H4 (cell line): ENCODE measurements at regions not wholly inside any gene's neighbourhood (a gene's known extent, or its start where the extent isn't known, plus 50 kb on each side); places are given as distances from the start of the nearest gene placed in this dataset.

Experiments used
- DNase-seq: peaks from one replicate; pipeline ENCODE4 v3.0.0-alpha.2; 2015; ENCODE audit warnings: low spot score

DNA sequence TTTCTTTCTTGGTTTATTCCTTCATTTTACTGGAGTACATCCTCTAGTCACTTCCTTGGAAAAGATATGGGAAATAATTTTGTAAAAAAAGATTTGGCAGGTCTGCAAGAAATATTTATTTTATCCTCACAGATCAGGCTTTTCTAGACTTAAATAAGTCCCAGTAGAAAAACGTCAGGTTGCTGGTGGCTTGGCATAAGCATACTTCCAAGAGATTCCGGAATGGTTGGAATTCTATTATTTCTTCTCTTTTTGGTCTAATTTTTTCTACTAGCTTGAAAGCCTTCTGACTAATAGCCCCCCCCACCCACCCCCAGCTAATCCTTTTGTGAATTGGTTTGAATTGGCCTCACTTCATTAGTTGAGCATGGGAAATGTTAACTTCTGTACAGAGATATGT is 147.6 kb downstream of the ZIC5 start:
- no peak for DNase-seq

DNA sequence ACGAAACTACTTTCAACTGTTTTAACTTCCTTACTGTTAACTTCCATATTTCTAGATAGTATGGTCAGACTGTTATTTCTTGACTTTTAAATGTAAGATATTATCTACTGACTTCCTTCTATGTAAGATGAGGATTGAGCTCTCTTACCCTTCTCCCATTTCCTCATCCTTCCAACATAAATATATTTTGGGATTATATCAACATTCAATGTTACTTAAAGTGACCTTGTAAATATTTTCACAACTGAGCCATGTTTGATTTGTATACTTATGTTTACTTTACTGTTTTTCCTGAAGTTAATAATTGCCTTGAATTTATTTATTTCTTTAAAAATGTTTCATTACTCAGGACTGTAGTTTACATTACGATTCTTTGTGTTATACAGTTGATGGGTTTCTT is 148.7 kb downstream of the ZIC5 start:
- DNase-seq: no peak

DNA sequence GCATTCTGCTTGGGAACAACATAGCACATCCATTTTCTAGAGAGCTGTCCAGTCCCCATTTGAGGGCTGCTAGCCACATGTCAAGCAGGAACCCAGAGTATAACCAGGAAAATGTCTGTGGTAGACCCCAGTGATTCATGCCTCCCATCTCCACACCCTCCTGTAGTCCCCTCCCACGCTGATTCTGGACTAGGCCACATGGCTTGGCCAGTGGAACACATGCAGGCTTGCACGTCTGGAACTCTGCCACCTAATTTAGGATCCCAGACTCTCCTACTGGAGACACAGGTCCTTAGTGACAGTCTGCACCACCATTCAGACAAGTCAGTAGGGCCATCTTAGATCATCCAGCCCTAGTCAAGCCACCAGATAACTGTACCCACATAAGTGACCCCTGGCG is 149.8 kb downstream of the ZIC5 start:
- DNase-seq: no peak

- DNase-seq: no peak
Measured at GRCh38 chr13:99819967-99820366, 151.6 kb downstream of the ZIC5 start.

DNA sequence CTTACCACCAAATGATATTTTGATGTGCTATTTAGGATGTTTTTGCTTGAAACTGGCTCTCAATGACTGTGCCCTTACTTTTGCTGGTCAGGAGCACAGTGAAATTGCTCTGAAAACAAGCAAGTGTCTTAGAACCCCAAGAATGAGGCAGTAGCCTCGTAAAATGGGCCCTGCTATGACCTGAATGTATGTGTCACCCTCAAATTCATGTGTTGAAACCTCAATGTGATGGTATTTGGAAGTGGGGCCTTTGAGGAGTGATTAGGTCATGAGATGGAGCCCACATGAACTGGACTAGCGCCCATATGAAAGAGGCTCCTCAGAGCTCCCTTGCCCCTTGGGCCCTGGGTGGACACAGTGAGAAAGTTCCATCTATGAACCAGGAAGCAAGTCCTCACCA is 155.2 kb downstream of the ZIC5 start:
- no peak for DNase-seq

- no peak for DNase-seq
Measured at GRCh38 chr13:99813336-99814095, 158.1 kb downstream of the ZIC5 start.

- peak; percentile 61 for DNase-seq
Measured at GRCh38 chr13:99812625-99813024, 158.9 kb downstream of the ZIC5 start.

DNA sequence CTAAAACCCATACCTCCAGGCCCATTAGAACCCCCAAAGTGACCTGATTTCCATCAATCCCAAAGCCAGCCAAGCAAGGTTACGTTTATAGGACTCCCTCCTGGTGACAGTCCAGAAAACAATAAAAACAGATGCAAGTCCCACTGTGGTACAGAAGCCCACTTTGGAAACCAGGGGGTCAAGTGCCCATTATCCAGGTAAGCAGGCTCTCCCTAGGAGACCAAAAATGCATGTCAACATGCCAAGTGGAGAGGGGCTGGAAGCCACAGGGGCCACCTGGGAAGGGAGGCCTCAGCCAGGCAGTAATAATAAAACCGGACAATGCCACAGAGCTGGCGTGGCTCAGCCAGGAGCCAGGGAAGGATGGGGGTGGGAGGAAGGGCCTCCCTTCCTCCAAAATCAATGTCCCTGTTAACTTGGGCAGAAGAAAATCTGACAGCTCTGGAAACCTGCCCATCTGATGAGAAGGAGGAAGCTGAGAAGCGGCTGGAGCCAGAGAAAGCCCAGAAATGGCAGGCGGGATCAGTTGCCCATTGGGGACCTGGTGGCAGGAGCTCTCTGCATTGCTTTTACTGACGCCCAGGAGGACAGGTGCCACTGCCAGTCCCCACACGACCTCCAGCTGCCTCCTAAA is 160.4 kb downstream of the ZIC5 start:
- DNase-seq: no peak

- DNase-seq: no peak
Measured at GRCh38 chr13:99809926-99810325, 161.6 kb downstream of the ZIC5 start.

DNA sequence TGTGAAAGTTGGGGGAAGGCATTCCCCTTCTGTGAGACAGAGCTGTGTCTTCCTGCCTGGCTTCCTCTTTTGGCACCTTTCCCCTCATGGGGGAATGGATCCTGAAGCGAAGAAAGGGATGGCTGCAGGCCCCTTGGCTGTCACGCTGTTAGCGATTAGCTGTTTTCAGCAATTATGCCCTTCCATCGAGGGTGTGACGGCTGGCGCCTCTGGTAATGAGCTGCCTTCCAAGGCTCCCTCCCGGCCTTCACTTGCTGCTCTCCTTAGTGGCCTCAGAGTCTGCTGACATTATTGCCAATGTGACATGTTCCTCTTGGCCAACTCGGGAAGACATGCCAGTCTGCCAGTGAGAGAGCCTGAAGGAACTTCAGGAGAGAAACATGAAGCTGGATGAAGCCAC is 162.1 kb downstream of the ZIC5 start:
- no peak for DNase-seq

DNA sequence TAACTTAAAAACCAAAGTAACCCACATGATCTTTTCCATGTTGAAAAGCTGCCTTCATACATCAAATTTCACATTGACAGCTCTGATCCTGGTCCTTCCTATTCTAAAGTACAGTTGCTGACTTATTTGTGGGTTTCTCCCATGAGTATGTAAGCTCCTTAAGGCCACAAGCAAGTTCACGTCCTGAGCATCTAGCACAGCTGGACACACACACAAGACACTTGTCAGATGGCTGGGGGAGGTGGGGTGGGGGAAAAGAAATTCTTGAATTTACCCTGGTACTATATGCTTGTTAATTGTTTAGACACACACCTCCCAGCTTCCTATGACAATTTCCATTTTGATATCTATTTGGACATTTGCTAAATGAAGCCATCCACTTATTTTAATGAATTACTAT is 162.8 kb downstream of the ZIC5 start:
- no peak for DNase-seq

DNA sequence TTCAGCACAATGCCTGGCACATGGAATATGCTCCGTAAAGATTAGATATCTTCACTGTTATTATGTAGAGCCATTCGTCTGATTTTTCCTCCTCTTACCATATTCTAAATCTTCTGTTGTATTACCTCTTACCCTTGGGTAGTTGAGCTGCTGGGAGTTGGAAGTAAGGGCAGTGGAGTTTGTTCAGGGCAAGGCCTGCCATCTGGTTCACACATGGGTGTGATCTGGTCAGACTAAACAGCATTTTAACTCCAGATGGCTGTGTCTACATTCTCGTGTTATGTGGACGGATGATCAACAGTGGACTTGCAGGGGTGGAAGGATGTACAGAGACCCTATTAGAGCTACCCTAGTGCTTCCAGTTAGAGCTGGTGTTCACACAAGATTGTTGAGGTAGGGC is 164.9 kb downstream of the ZIC5 start:
- no peak for DNase-seq

GRCh38 chr13:99805361-99805760 is 166.2 kb downstream of the ZIC5 start:
- DNase-seq: no peak

GRCh38 chr13:99803141-99803540 is 168.4 kb downstream of the ZIC5 start:
- no peak for DNase-seq

GRCh38 chr13:99802416-99802815 is 169.2 kb downstream of the ZIC5 start:
- no peak for DNase-seq

DNA sequence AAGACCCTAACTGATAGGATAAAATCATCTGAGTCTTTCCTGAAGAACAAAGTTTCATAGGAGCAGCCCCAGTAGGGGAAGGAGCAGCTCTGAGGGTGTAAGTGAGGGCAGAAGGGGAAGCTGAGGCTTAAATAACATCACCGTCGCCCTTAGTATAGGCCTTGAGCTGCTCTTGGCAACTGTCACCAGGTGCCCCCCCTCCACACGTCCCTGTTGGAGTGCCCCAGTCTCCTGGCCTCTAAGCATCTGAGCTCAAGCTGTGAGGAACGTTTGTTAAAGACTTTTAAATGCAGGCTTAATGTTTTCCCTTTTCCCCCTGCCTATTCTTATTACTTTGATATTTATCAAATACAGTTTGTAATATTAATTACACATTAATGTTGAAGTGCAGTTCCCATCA is 170.6 kb downstream of the ZIC5 start:
- DNase-seq: no peak

DNA sequence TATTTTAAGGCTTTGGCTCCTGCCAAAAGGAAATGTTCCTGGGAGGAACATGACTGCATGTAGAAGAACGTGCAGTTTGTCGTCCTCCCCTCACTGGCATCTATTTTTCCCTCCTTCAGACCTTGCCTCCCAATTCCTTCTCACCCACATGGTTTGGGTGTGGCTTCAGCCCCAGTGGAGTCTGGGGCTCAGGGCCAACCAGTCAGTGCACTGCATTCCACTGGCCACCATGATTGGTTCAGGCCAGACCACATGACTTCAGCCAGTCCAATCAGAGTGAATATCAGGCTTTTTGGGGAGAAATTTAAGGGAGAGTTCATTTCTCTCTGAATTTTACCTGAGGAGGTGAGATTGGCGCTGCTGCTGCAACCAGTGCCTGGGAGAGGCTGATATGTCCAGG is 171.6 kb downstream of the ZIC5 start:
- no peak for DNase-seq

DNA sequence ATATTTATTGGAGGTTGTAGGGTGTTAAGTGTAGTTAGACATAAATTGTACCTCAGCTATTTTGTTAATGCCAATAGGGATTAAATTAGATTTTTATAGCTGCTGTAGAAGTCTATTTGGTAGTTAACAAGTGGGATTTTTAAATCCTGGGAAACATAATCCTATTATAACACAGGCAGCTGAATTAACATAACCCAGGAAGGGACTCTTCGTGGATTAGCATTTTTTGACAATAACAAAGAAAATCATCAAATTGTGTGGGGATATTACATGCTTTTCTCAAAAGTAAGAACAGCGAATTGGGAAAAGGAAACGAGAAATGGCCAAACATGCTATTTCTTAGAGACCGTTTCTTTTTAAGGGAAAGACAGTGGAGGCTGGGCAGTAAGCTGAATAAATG is 172.8 kb downstream of the ZIC5 start:
- no peak for DNase-seq

- DNase-seq: no peak
Measured at GRCh38 chr13:99797691-99798090, 173.9 kb downstream of the ZIC5 start.

DNA sequence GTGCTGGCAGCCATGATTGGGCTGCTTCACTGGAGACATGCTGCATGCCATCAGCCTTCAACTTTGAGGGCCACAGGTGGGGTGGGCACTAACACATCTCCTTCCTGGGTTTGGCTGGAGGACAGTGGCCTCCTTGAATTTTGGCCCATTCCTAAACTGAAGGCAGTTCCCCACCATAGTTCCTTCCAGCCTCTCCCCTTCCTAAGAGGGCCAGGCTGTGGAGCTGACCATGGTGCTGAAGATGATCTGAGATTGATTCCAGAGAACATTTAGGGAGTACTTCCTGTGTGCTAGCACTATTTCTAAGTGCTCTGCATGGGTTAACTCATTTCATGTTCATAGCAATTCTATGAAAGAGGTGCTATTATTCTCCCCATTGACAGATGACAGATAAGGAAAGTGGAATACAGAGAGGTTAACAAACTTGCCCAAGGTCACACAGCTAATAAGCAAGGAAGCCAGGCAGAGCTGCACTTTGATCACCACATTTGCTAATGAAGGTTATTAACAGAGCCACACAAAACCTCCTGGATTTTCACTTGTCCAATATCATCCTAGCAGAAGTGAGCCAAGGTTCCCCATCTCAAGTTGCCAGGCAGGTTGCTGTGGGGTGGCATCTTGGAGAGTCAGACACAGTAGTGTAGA is 175.3 kb downstream of the ZIC5 start:
- DNase-seq: peak; percentile 9

DNA sequence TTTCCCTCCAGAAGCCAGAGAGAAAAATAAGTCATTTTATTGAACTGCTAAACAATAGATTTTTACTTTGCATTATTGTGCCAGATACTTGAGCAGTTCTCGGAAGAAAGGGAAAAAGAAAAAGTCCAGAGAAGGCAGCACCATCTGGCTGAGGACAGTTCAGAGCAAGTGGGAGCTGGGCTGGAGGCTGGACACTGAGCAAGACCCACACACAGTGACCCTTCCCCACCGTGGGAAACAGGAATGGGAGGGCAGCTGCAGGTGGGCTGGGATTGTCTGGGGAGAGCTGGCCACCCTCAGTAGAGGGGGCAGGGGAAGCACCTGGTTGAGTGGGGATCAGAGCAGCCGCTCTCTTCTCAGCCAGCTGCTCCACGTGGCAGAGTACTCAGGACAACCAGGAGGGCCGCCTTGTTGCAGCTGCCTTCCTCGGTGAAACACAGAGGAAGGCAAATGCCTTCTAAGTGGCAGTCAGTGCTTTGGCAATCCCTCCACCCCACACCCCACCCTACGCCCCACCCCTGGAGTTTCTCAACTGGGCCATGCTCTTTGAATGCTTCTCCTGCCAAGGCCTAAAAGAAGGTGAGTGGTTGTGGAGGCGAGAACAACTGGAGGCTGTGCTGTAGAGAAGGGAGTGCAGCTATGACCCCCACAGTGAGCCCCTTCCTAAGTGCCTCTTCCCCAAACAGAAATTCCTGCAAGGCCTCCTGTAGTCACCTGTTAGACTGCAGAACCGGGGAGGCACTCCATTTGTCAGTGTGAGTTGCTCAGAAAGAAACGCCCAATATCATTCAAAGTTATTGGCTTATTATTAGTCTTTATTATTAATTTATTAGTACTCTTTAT is 179.3 kb downstream of the ZIC5 start:
- no peak for DNase-seq

- no peak for DNase-seq
Measured at GRCh38 chr13:99782669-99783068, 188.9 kb downstream of the ZIC5 start.
